Activated T-cell treated with anti-CD3 and anti-CD28 coated beads, Interleukin-2, amount 50 U/mL, for 72 hours (primary cell): ENCODE measurements at regions not wholly inside any gene's neighbourhood (a gene's known extent, or its start where the extent isn't known, plus 50 kb on each side); places are given as distances from the start of the nearest gene placed in this dataset.

Source experiments
- ATAC-seq, 2 donors: fragments of 150-1000 bp; cut with Tn5 transposase; replicated peaks in 1 of 2; 2 replicates each; pipeline ENCODE4 v1.10.0; 2021; ENCODE audit warnings: moderate library complexity in 2 of 2, mild to moderate bottlenecking in 1 of 2
- DNase-seq, 2 donors: peaks; one replicate each; pipeline ENCODE4 v3.0.0; 2021 to 2022; ENCODE audit warnings: mixed read lengths in 1 of 2
- H3K27ac Mint-ChIP-seq: one replicate; pipeline ENCODE4 v1.8.0; 2022; ENCODE audit warnings: mild to moderate bottlenecking, moderate library complexity, mixed read lengths
- H3K27me3 Mint-ChIP-seq: one replicate; pipeline ENCODE4 v1.8.0; 2022; ENCODE audit warnings: low read depth, mixed read lengths
- H3K36me3 Mint-ChIP-seq, 2 donors: one replicate each; pipeline ENCODE4 v1.8.0; 2022; ENCODE audit warnings: mixed read lengths in 2 of 2, mild to moderate bottlenecking in 1 of 2; ENCODE audit not compliant: insufficient read depth in 2 of 2
- H3K4me1 Mint-ChIP-seq: one replicate; pipeline ENCODE4 v1.8.0; 2022; ENCODE audit warnings: low read depth, mixed read lengths
- H3K4me3 Mint-ChIP-seq, 2 donors: one replicate each; pipeline ENCODE4 v1.8.0; 2022; ENCODE audit warnings: mild to moderate bottlenecking in 2 of 2, mixed read lengths in 2 of 2, moderate library complexity in 2 of 2
- H3K9me3 Mint-ChIP-seq, 2 donors: one replicate each; pipeline ENCODE4 v1.8.0; 2022; ENCODE audit warnings: mixed read lengths in 2 of 2

DNA sequence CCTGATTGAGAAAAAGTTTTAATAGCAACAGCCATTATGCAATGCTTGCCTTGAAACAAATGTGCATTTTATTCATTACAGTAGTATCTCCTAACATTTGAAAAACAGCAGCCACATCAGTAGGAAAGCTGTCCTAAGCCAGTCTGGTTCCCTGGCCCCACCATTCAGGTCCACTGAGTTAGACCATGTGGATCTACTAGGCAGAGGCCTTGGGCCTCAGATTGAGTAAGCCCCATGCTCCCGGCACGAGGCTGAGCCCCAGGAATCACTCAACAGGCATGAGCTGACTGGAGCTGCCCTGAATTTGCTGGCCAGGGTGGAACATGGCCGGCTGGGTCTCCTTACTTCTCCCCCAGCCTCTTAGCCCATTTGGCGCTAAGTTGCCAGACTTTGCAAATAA lies 103.4 kb downstream of the ZFP36L2 start:
- H3K9me3 Mint-ChIP-seq = peaks cover 6 to 8% of the 10 kb centered on the region in 2 donors
- H3K27me3 Mint-ChIP-seq = no peaks in the 10 kb centered on the region
- peaks cover 8 to 9% of the 10 kb centered on the region in 2 donors for H3K36me3 Mint-ChIP-seq
- no peak overlapping the region for H3K4me3 Mint-ChIP-seq
- no peak overlapping the region for H3K27ac Mint-ChIP-seq
- ATAC-seq (no peak), DNase-seq (no peak)
- peaks cover 24% of the 10 kb centered on the region for H3K4me1 Mint-ChIP-seq

GRCh38 chr2:43121580-43122314 lies 104.7 kb downstream of the ZFP36L2 start:
- peaks cover 15% of the 10 kb centered on the region for H3K4me1 Mint-ChIP-seq
- H3K9me3 Mint-ChIP-seq = peaks cover 6 to 9% of the 10 kb centered on the region in 2 donors
- peaks cover 8 to 9% of the 10 kb centered on the region in 2 donors for H3K36me3 Mint-ChIP-seq
- DNase-seq (no peak), ATAC-seq (no peak)
- H3K27me3 Mint-ChIP-seq = no peaks in the 10 kb centered on the region
- H3K4me3 Mint-ChIP-seq = no peak overlapping the region
- H3K27ac Mint-ChIP-seq = no peak overlapping the region

GRCh38 chr2:43119303-43119702 lies 107.1 kb downstream of the ZFP36L2 start:
- no peak overlapping the region for H3K4me3 Mint-ChIP-seq
- peaks cover 6 to 13% of the 10 kb centered on the region in 2 donors for H3K9me3 Mint-ChIP-seq
- DNase-seq (no peak), ATAC-seq (no peak)
- peaks cover 8 to 11% of the 10 kb centered on the region in 2 donors for H3K36me3 Mint-ChIP-seq
- H3K27ac Mint-ChIP-seq = no peak overlapping the region
- H3K4me1 Mint-ChIP-seq = peaks cover 10% of the 10 kb centered on the region
- H3K27me3 Mint-ChIP-seq = no peaks in the 10 kb centered on the region

DNA sequence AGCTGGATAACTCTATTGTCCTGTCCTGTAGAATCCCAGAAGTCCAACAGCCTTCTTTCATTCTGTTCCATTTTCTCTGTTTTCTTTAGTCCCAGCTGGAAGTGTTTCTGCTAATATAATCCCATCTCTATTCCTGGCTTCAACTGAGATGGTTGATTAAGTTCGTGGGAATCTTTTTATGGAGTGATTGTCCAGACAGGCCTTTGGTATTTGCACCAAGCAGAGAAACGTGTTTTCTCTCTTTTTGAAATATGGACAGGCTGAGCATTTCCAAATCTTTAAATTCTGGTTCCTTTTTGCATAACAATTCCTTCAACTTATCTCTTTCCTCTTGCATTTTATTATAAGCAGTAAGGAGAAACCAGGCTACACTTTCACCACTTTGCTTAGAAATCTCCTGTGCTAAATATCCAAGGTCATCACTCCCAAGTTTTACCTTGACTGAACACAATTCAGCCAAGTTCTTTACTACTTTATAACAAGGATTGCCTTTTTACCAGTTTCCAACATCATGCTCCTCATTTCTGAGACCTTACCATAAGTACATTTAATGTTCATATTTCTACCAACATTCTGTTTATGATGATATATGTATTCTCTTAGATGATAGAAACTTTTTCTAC lies 108.8 kb downstream of the ZFP36L2 start:
- DNase-seq (no peak), ATAC-seq (no peak)
- Mint-ChIP-seq H3K36me3 (peaks cover 8 to 11% of the 10 kb centered on the region in 2 donors), H3K4me1 (peaks cover 5% of the 10 kb centered on the region), H3K27ac (no peak overlapping the region), H3K9me3 (peaks cover 6 to 13% of the 10 kb centered on the region in 2 donors), H3K4me3 (no peak overlapping the region), H3K27me3 (no peaks in the 10 kb centered on the region)

DNA sequence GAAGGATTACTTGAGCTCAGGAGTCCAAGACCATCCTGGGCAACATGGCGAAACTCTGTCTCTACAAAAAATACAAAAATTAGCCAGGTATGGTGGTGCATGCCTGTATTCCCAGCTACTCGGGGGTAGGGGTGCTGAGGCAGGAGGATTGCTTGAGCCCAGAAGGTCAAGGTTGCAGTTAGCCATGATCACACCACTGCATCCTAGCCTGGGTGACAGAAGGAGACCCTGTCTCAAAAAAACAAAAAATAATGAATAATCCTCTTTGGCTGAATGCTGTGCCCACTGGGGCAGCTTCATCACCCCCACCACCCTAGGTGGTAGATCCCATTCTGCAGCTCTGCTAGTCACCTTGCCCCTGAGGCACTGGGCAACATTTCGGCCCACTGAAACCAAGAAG lies 109.4 kb downstream of the ZFP36L2 start:
- no peak for DNase-seq

GRCh38 chr2:43115881-43116280 lies 110.5 kb downstream of the ZFP36L2 start:
- DNase-seq (no peak), ATAC-seq (no peak)
- H3K4me3 Mint-ChIP-seq = no peak overlapping the region
- peaks cover 6 to 13% of the 10 kb centered on the region in 2 donors for H3K9me3 Mint-ChIP-seq
- no peak overlapping the region for H3K27ac Mint-ChIP-seq
- no peaks in the 10 kb centered on the region for H3K27me3 Mint-ChIP-seq
- H3K36me3 Mint-ChIP-seq = peaks cover 8 to 11% of the 10 kb centered on the region in 2 donors
- H3K4me1 Mint-ChIP-seq = peaks cover 5% of the 10 kb centered on the region

More for the DNA sequence above, 109.4 kb downstream of the ZFP36L2 start:
- ATAC-seq = no peak
- Mint-ChIP-seq H3K27ac (no peak overlapping the region), H3K4me3 (no peak overlapping the region), H3K4me1 (peaks cover 5% of the 10 kb centered on the region), H3K9me3 (peaks cover 6 to 13% of the 10 kb centered on the region in 2 donors), H3K27me3 (no peaks in the 10 kb centered on the region), H3K36me3 (peaks cover 8 to 11% of the 10 kb centered on the region in 2 donors)

- no peak overlapping the region for H3K27ac Mint-ChIP-seq
- no peak overlapping the region for H3K4me3 Mint-ChIP-seq
- peaks cover 5% of the 10 kb centered on the region in 2 donors for H3K36me3 Mint-ChIP-seq
- peaks cover 6% of the 10 kb centered on the region in 2 donors for H3K9me3 Mint-ChIP-seq
- DNase-seq = no peak
- H3K27me3 Mint-ChIP-seq = no peaks in the 10 kb centered on the region
- H3K4me1 Mint-ChIP-seq = peaks cover 5% of the 10 kb centered on the region
- no peak for ATAC-seq
Measured at GRCh38 chr2:43114210-43114609, 112.2 kb downstream of the ZFP36L2 start.

DNA sequence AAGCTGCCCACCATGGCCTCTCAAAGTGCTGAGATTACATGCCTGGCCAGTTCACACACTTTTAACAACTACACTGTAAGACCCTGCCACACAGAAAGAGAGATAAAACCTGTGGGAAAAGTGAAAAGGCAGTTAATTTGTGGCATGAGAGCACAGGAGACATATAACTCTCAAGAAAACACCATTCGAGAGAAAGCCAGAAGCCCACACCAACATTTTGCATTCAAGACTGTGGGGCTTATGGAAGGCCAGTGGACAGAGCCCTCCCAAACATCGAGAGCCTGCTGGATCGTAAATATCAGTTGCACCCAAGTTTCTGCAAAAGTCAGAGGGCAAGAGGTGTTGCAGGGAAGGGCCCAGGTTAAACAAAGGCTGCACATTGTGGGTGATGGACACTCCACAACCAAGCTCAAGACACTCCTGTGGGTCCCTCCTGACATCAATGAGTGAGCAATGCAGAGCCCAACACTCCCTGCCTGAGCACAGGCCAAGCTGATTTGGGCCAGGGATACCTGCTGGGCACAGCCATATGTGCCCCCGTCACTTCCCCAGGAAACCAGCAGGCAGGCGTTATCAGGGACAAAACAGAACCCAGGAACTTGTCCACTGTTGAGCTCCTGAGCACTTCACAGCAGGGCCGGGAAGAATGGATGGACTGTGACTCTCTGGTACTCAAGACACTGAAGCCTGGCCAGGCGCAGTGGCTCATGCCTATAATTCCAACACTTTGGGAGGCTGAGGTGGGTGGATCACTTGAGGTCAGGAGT lies 114.4 kb downstream of the ZFP36L2 start:
- Mint-ChIP-seq H3K27ac (no peak overlapping the region), H3K36me3 (peaks cover 0 to 2% of the 10 kb centered on the region in 2 donors), H3K9me3 (peaks cover 0 to 3% of the 10 kb centered on the region in 2 donors), H3K4me3 (no peak overlapping the region), H3K4me1 (peaks cover 5% of the 10 kb centered on the region), H3K27me3 (no peaks in the 10 kb centered on the region)
- no peak for ATAC-seq
- DNase-seq = no peak

- Mint-ChIP-seq H3K9me3 (peaks cover 0 to 3% of the 10 kb centered on the region in 2 donors), H3K27ac (no peak overlapping the region), H3K27me3 (no peaks in the 10 kb centered on the region), H3K4me3 (no peak overlapping the region), H3K4me1 (peaks cover 11% of the 10 kb centered on the region), H3K36me3 (peaks cover 0 to 2% of the 10 kb centered on the region in 2 donors)
- ATAC-seq (no peak), DNase-seq (no peak)
Measured at GRCh38 chr2:43110442-43110871, 115.9 kb downstream of the ZFP36L2 start.

DNA sequence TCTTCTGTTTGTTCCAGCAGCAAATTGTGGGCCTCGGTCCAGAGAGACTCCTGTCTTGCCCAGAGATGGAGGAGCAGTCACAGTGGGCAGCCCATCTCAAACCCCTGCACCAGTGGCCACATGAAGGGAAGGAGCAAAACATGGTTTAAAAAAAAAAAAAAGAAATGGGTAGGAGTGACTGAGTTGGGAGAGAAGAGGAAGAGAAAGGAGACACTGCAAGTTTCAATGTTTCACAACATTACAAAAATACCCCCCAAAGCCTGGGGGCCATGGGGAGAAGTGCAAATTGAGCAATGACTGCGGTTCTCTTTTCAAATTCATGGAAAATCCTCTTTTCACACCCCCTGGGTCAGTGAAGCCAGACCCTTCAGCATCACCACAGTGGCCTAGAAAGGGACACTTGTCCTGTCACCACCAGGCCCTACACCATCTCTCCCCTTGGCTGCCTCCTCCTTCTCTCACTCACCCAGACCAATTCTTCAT lies 117.1 kb downstream of the ZFP36L2 start:
- no peaks in the 10 kb centered on the region for H3K27me3 Mint-ChIP-seq
- H3K36me3 Mint-ChIP-seq = peaks cover 3 to 5% of the 10 kb centered on the region in 2 donors
- H3K9me3 Mint-ChIP-seq = peaks cover 0 to 3% of the 10 kb centered on the region in 2 donors
- H3K4me3 Mint-ChIP-seq = no peak overlapping the region
- H3K27ac Mint-ChIP-seq = no peak overlapping the region
- peaks cover 6% of the 10 kb centered on the region for H3K4me1 Mint-ChIP-seq
- ATAC-seq = no peak
- DNase-seq = no peak

GRCh38 chr2:43107679-43108078 lies 118.7 kb downstream of the ZFP36L2 start:
- Mint-ChIP-seq H3K27me3 (no peaks in the 10 kb centered on the region), H3K36me3 (peaks cover 5% of the 10 kb centered on the region in 2 donors), H3K4me3 (no peak overlapping the region), H3K4me1 (peaks cover 6% of the 10 kb centered on the region), H3K9me3 (peaks cover 0 to 5% of the 10 kb centered on the region in 2 donors), H3K27ac (no peak overlapping the region)
- DNase-seq (no peak), ATAC-seq (no peak)

GRCh38 chr2:43106559-43107527 lies 119.6 kb downstream of the ZFP36L2 start:
- Mint-ChIP-seq H3K27ac (no peak overlapping the region), H3K4me3 (no peak overlapping the region), H3K27me3 (no peaks in the 10 kb centered on the region), H3K36me3 (peaks cover 5% of the 10 kb centered on the region in 2 donors), H3K9me3 (peaks cover 0 to 5% of the 10 kb centered on the region in 2 donors), H3K4me1 (peaks cover 6% of the 10 kb centered on the region)
- no peak for ATAC-seq
- no peak for DNase-seq
